DND-41 (cell line): ENCODE measurements at regions not wholly inside any gene's neighbourhood (a gene's known extent, or its start where the extent isn't known, plus 50 kb on each side); places are given as distances from the start of the nearest gene placed in this dataset.

Source experiments
- ATAC-seq: fragments of 200-7000 bp; cut with Tn5 transposase; 3 replicates; pipeline ENCODE4 v1.9.1; 2021; ENCODE audit warnings: low read depth; ENCODE audit not compliant: insufficient read depth
- DNase-seq: peaks from one replicate; pipeline ENCODE4 v3.0.0-alpha.2; 2020
- H2AFZ ChIP-seq: 2 replicates; pipeline ENCODE4 v1.6.0; 2012; ENCODE audit warnings: low read depth, low read length
- H3K27ac ChIP-seq: 2 replicates; pipeline ENCODE4 v1.5.1; 2012; ENCODE audit warnings: low read length, inconsistent platforms
- H3K27me3 ChIP-seq: fragments of 200-600 bp; sonication (generic); 2 replicates; pipeline ENCODE4 v1.6.0; 2012; ENCODE audit warnings: low read length, mild to moderate bottlenecking, inconsistent platforms; ENCODE audit not compliant: insufficient read depth, poor library complexity
- H3K36me3 ChIP-seq: 2 replicates; pipeline ENCODE4 v1.5.1; 2012; ENCODE audit warnings: low read length, inconsistent platforms; ENCODE audit not compliant: insufficient read depth
- H3K4me1 ChIP-seq: 2 replicates; pipeline ENCODE4 v1.5.1; 2012; ENCODE audit warnings: mild to moderate bottlenecking, low read length; ENCODE audit not compliant: insufficient read depth
- H3K4me2 ChIP-seq: 2 replicates; pipeline ENCODE4 v1.6.0; 2012; ENCODE audit warnings: mild to moderate bottlenecking, moderate library complexity, low read length, inconsistent platforms; ENCODE audit not compliant: insufficient read depth
- H3K4me3 ChIP-seq, 2 experiments: fragments of 200-600 bp in 1 of 2; shearing (Covaris generic) in 1 of 2; 2 replicates each; pipeline ENCODE4 v1.5.1; 2012 to 2016; ENCODE audit warnings: inconsistent platforms in 2 of 2, low read length in 2 of 2, mild to moderate bottlenecking in 2 of 2, low read depth in 1 of 2, moderate library complexity in 1 of 2
- H3K79me2 ChIP-seq: 2 replicates; pipeline ENCODE4 v1.6.0; 2012; ENCODE audit warnings: low read length, inconsistent platforms; ENCODE audit not compliant: insufficient read depth
- H3K9ac ChIP-seq: 2 replicates; pipeline ENCODE4 v1.6.0; 2012; ENCODE audit warnings: low read depth, mild to moderate bottlenecking, inconsistent platforms, low read length, moderate library complexity
- H3K9me3 ChIP-seq: 2 replicates; pipeline ENCODE4 v1.5.1; 2012; ENCODE audit warnings: low read length, moderate library complexity, mild to moderate bottlenecking, inconsistent platforms; ENCODE audit not compliant: insufficient read depth, severe bottlenecking
- H4K20me1 ChIP-seq: 2 replicates; pipeline ENCODE4 v1.6.0; 2012; ENCODE audit warnings: low read length; ENCODE audit not compliant: insufficient read depth
- EZH2 ChIP-seq: IDR thresholded peaks from 3 replicates; pipeline ENCODE4 v1.6.1; 2012; ENCODE audit warnings: borderline replicate concordance, low read depth, mild to moderate bottlenecking, moderate library complexity, low read length, inconsistent platforms; ENCODE audit not compliant: severe bottlenecking
- TF ChIP-seq, protein P1 (sequence below): IDR thresholded peaks from 2 replicates; pipeline ENCODE4 v1.5.1; 2012; ENCODE audit warnings: borderline replicate concordance, low read length, moderate library complexity, mild to moderate bottlenecking; ENCODE audit not compliant: poor library complexity, severe bottlenecking; ENCODE audit errors: extremely low read depth

DNA sequence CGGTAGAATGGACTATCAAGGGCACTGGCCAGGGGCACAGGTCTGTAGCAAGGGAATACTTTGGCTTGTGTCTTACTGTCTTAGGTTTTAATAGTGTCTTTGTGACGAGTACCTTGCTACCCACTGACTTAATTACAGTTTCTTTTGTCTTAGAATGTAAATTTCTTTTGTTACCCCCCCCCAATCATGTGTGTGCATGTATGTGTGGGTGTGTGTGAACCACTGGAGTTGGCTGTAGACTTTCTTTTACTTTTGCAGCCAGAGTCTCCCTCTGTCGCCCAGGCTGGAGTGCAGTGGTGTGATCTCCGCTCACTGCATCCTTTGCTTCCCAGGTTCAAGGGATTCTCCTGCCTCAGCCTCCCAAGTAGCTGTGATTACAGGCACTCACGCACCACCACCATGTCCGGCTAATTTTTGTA, 61.8 kb upstream of the CLDN14 start:
- no peaks in the 10 kb centered on the region for H3K36me3 ChIP-seq
- no peak overlapping the region for H3K9ac ChIP-seq
- no peaks in the 10 kb centered on the region for H3K9me3 ChIP-seq
- DNase-seq (no peak), ATAC-seq (no peak)
- H3K79me2 ChIP-seq = no peaks in the 10 kb centered on the region
- H3K4me1 ChIP-seq = no peaks in the 10 kb centered on the region
- H2AFZ ChIP-seq = no peak overlapping the region
- H4K20me1 ChIP-seq = no peaks in the 10 kb centered on the region
- TF ChIP-seq EZH2 = no peak
- TF ChIP-seq, protein P1, sequence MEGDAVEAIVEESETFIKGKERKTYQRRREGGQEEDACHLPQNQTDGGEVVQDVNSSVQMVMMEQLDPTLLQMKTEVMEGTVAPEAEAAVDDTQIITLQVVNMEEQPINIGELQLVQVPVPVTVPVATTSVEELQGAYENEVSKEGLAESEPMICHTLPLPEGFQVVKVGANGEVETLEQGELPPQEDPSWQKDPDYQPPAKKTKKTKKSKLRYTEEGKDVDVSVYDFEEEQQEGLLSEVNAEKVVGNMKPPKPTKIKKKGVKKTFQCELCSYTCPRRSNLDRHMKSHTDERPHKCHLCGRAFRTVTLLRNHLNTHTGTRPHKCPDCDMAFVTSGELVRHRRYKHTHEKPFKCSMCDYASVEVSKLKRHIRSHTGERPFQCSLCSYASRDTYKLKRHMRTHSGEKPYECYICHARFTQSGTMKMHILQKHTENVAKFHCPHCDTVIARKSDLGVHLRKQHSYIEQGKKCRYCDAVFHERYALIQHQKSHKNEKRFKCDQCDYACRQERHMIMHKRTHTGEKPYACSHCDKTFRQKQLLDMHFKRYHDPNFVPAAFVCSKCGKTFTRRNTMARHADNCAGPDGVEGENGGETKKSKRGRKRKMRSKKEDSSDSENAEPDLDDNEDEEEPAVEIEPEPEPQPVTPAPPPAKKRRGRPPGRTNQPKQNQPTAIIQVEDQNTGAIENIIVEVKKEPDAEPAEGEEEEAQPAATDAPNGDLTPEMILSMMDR = no peak
- H3K27me3 ChIP-seq = peaks cover 3% of the 10 kb centered on the region
- no peak overlapping the region for H3K4me2 ChIP-seq
- no peak overlapping the region for H3K27ac ChIP-seq
- no peak overlapping the region for H3K4me3 ChIP-seq

DNA sequence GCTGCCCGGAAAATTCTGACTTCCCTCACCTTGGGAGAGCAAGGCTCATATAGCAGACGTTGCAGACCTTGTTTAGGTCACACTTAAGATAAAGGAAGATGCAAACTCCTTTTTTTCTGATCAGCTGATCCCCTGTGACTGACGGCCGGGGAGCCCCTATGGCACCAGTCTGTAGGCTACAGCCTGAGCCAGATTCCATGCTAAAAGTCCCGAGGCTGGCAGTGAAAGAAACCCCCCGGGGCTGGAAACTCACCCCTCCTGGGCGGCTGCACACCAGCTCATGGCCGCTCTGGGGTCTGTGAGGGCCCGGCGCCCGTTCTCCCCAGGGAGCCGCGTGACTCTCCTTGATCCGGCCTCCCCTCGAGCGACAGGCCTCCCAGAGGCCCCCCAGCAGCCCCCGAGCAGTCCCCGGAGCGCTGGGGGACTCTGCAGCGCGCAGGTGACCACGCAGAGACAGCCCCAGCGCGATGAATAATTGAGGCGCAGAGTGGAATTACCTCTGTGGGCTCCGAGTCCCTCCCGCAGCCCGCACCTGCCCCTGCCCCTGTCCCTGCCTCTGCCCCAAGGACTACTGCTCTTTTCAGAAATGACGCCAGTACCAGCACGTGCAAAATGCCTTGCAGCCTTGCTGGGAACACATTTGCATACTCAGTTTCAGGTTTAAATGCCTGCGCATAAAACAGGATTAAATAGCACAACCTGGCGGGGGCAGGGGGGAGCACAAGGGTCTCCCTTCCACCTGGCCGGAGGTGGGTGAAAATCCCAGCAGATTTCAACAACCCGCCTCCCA, 62.6 kb upstream of the CLDN14 start:
- no peak for DNase-seq
- no peak for ATAC-seq
- no peak for TF ChIP-seq EZH2
- TF ChIP-seq, protein P1 = no peak
- Histone ChIP-seq H3K9me3 (no peaks in the 10 kb centered on the region), H3K4me3 (no peak overlapping the region), H2AFZ (no peak overlapping the region), H3K9ac (no peak overlapping the region), H4K20me1 (no peaks in the 10 kb centered on the region), H3K4me2 (no peak overlapping the region), H3K4me1 (no peaks in the 10 kb centered on the region), H3K36me3 (no peaks in the 10 kb centered on the region), H3K79me2 (no peaks in the 10 kb centered on the region), H3K27ac (no peak overlapping the region), H3K27me3 (peaks cover 3% of the 10 kb centered on the region)

DNA sequence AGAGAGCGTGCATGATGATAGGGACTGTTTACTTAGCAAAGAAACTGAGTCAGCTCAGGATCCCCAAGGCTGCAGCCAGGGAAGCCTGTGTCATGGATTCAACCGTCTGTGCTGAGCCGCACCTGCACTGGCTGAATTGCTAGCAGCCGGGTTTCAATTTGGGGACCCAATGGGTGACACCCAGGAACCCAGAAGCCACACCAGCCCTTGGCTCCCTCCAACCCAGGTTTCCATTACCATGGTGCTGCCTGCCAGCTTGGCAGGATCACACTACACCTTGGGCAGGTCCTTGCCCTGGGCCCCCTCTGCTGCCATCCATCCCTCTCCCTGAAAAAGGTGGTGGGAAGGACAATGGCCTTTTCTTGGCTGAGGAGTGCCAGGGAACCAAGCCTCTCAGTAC, 64.0 kb upstream of the CLDN14 start:
- TF ChIP-seq, protein P1 = no peak
- no peak for TF ChIP-seq EZH2
- Histone ChIP-seq H3K9ac (no peak overlapping the region), H3K79me2 (no peaks in the 10 kb centered on the region), H3K4me3 (no peak overlapping the region), H3K4me2 (no peak overlapping the region), H3K9me3 (no peaks in the 10 kb centered on the region), H3K27me3 (peaks cover 3% of the 10 kb centered on the region), H3K4me1 (no peaks in the 10 kb centered on the region), H3K27ac (no peak overlapping the region), H4K20me1 (no peaks in the 10 kb centered on the region), H2AFZ (no peak overlapping the region), H3K36me3 (no peaks in the 10 kb centered on the region)
- DNase-seq (no peak), ATAC-seq (no peak)
